HepG2 (cell line): ENCODE measurements at regions not wholly inside any gene's neighbourhood (a gene's known extent, or its start where the extent isn't known, plus 50 kb on each side); places are given as distances from the start of the nearest gene placed in this dataset.

Source experiments
- CC2D1A ChIP-seq: sonication (generic); formaldehyde crosslinking; IDR thresholded peaks from 2 replicates; pipeline ENCODE4 v1.8.1; 2023; ENCODE audit warnings: mild to moderate bottlenecking, missing genetic modification reagents
- HNRNPL ChIP-seq: fragments of 200-400 bp; formaldehyde crosslinking; IDR thresholded peaks from 2 replicates; pipeline ENCODE4 v1.6.1; 2017; ENCODE audit warnings: mild to moderate bottlenecking, low read depth, low read length
- RFX5 ChIP-seq: IDR thresholded peaks from 2 replicates; pipeline ENCODE4 v1.6.1; 2011; ENCODE audit warnings: low read depth, low read length, improper control_type of control experiment
- SUZ12 ChIP-seq: fragments of 150-350 bp; IDR thresholded peaks from 2 replicates; pipeline ENCODE4 v1.6.1; 2014; ENCODE audit warnings: low read depth, low read length
- TCF7L2 ChIP-seq: IDR thresholded peaks from 2 replicates; pipeline ENCODE4 v1.6.1; 2011; ENCODE audit warnings: mild to moderate bottlenecking, low read depth, low read length, moderate library complexity
- TP53 ChIP-seq: sonication (generic); formaldehyde crosslinking; conservative IDR thresholded peaks from 2 replicates; pipeline ENCODE4 v1.4.0; 2020; ENCODE audit warnings: missing genetic modification reagents
- TF ChIP-seq, protein P1 (sequence below): sonication (generic); formaldehyde crosslinking; IDR thresholded peaks from 2 replicates; pipeline ENCODE4 v1.4.0; 2020; ENCODE audit warnings: mild to moderate bottlenecking, missing genetic modification reagents
- TF ChIP-seq, protein P2 (sequence below): sonication (generic); formaldehyde crosslinking; IDR thresholded peaks from 2 replicates; pipeline ENCODE4 v1.5.0; 2020; ENCODE audit warnings: mild to moderate bottlenecking, missing genetic modification reagents, moderate library complexity
- TF ChIP-seq, protein P3 (sequence below): sonication (generic); formaldehyde crosslinking; IDR thresholded peaks from 2 replicates; pipeline ENCODE4 v1.8.0; 2022; ENCODE audit warnings: missing genetic modification reagents, mild to moderate bottlenecking, borderline replicate concordance
- TF ChIP-seq, protein P4 (sequence below): sonication (generic); formaldehyde crosslinking; IDR thresholded peaks from 2 replicates; pipeline ENCODE4 v1.4.0; 2020; ENCODE audit warnings: missing genetic modification reagents
- TF ChIP-seq, protein P5 (sequence below): sonication (generic); formaldehyde crosslinking; IDR thresholded peaks from 2 replicates; pipeline ENCODE4 v1.8.0; 2022; ENCODE audit warnings: mild to moderate bottlenecking, missing genetic modification reagents

DNA sequence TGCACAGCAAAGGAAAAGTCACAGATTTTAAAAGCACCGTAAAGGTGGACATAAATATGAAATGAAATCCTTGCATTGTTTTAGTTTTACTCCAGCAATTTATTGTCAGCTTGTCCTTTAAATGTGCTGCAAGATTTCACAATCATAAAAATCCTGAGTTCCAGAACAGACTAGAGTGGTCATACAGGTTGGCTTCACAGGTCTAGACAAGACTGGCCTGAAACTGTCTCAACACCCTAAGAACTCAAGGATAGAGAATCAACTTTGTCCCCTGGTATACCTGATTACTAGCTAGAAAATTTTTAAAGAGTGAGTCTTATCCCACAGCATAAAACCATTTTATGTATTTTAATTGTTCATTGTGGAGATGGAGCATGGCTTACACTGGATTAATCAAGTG, 521.7 kb upstream of the MCTP2 start:
- no peak for TF ChIP-seq TCF7L2
- TF ChIP-seq, protein P1, sequence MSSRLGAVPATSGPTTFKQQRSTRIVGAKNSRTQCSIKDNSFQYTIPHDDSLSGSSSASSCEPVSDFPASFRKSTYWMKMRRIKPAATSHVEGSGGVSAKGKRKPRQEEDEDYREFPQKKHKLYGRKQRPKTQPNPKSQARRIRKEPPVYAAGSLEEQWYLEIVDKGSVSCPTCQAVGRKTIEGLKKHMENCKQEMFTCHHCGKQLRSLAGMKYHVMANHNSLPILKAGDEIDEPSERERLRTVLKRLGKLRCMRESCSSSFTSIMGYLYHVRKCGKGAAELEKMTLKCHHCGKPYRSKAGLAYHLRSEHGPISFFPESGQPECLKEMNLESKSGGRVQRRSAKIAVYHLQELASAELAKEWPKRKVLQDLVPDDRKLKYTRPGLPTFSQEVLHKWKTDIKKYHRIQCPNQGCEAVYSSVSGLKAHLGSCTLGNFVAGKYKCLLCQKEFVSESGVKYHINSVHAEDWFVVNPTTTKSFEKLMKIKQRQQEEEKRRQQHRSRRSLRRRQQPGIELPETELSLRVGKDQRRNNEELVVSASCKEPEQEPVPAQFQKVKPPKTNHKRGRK, result no peak
- TF ChIP-seq TP53 (CRISPR knock-in tag), result no peak
- TF ChIP-seq, protein P2, sequence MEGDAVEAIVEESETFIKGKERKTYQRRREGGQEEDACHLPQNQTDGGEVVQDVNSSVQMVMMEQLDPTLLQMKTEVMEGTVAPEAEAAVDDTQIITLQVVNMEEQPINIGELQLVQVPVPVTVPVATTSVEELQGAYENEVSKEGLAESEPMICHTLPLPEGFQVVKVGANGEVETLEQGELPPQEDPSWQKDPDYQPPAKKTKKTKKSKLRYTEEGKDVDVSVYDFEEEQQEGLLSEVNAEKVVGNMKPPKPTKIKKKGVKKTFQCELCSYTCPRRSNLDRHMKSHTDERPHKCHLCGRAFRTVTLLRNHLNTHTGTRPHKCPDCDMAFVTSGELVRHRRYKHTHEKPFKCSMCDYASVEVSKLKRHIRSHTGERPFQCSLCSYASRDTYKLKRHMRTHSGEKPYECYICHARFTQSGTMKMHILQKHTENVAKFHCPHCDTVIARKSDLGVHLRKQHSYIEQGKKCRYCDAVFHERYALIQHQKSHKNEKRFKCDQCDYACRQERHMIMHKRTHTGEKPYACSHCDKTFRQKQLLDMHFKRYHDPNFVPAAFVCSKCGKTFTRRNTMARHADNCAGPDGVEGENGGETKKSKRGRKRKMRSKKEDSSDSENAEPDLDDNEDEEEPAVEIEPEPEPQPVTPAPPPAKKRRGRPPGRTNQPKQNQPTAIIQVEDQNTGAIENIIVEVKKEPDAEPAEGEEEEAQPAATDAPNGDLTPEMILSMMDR (CRISPR knock-in tag), result no peak
- TF ChIP-seq, protein P3, sequence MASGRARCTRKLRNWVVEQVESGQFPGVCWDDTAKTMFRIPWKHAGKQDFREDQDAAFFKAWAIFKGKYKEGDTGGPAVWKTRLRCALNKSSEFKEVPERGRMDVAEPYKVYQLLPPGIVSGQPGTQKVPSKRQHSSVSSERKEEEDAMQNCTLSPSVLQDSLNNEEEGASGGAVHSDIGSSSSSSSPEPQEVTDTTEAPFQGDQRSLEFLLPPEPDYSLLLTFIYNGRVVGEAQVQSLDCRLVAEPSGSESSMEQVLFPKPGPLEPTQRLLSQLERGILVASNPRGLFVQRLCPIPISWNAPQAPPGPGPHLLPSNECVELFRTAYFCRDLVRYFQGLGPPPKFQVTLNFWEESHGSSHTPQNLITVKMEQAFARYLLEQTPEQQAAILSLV (CRISPR knock-in tag), result no peak
- TF ChIP-seq, protein P4, sequence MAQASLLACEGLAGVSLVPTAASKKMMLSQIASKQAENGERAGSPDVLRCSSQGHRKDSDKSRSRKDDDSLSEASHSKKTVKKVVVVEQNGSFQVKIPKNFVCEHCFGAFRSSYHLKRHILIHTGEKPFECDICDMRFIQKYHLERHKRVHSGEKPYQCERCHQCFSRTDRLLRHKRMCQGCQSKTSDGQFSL (CRISPR knock-in tag), result no peak
- TF ChIP-seq, protein P5, sequence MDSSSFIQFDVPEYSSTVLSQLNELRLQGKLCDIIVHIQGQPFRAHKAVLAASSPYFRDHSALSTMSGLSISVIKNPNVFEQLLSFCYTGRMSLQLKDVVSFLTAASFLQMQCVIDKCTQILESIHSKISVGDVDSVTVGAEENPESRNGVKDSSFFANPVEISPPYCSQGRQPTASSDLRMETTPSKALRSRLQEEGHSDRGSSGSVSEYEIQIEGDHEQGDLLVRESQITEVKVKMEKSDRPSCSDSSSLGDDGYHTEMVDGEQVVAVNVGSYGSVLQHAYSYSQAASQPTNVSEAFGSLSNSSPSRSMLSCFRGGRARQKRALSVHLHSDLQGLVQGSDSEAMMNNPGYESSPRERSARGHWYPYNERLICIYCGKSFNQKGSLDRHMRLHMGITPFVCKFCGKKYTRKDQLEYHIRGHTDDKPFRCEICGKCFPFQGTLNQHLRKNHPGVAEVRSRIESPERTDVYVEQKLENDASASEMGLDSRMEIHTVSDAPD (CRISPR knock-in tag), result no peak
- no peak for TF ChIP-seq HNRNPL
- TF ChIP-seq RFX5, result no peak
- no peak for TF ChIP-seq CC2D1A (CRISPR knock-in tag)
- no peak for TF ChIP-seq SUZ12
